ENCODE measurements at regions not wholly inside any gene's neighbourhood (a gene's known extent, or its start where the extent isn't known, plus 50 kb on each side); places are given as distances from the start of the nearest gene placed in this dataset.

GRCh38 chr22:46049726-46050450 lies 72.9 kb upstream of the WNT7B start:
- TF ChIP-seq CTCF (conservative IDR thresholded peaks at IDR 0.05; ENCODE audit: low read depth, low read length) (no peak), NFE2L2 (IDR thresholded peaks at IDR 0.05; ENCODE audit: low read depth, low read length) (no peak), RCOR1 (IDR thresholded peaks at IDR 0.05; ENCODE audit: insufficient replicate concordance, low read length) (no peak), RFX5 (IDR thresholded peaks at IDR 0.05; ENCODE audit: low read depth, low read length) (no peak), POLR2A (IDR thresholded peaks at IDR 0.05; ENCODE audit: low read depth, low read length) (no peak), CEBPB (IDR thresholded peaks at IDR 0.05; ENCODE audit: low read depth, low read length) (no peak), RAD21 (IDR thresholded peaks at IDR 0.05; ENCODE audit: low read length) (no peak), BHLHE40 (IDR thresholded peaks at IDR 0.05; ENCODE audit: low read depth, low read length) (no peak), CHD1 (IDR thresholded peaks at IDR 0.05; ENCODE audit: low read depth, low read length) (no peak), SMC3 (IDR thresholded peaks at IDR 0.05; ENCODE audit: low read depth, low read length) (no peak)
- TF ChIP-seq, protein P1, sequence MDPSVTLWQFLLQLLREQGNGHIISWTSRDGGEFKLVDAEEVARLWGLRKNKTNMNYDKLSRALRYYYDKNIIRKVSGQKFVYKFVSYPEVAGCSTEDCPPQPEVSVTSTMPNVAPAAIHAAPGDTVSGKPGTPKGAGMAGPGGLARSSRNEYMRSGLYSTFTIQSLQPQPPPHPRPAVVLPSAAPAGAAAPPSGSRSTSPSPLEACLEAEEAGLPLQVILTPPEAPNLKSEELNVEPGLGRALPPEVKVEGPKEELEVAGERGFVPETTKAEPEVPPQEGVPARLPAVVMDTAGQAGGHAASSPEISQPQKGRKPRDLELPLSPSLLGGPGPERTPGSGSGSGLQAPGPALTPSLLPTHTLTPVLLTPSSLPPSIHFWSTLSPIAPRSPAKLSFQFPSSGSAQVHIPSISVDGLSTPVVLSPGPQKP (IDR thresholded peaks at IDR 0.05; ENCODE audit: borderline replicate concordance, low read depth, low read length): no peak
- TF ChIP-seq, protein P2, sequence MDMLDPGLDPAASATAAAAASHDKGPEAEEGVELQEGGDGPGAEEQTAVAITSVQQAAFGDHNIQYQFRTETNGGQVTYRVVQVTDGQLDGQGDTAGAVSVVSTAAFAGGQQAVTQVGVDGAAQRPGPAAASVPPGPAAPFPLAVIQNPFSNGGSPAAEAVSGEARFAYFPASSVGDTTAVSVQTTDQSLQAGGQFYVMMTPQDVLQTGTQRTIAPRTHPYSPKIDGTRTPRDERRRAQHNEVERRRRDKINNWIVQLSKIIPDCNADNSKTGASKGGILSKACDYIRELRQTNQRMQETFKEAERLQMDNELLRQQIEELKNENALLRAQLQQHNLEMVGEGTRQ (IDR thresholded peaks at IDR 0.05; ENCODE audit: low read depth, low read length): no peak

All from IMR-90 (cell line).